AML-193 (cell line): ENCODE measurements at regions not wholly inside any gene's neighbourhood (a gene's known extent, or its start where the extent isn't known, plus 50 kb on each side); places are given as distances from the start of the nearest gene placed in this dataset.

Source experiments
- DNase-seq, 2 experiments: peaks; one replicate each; lab custom pipeline; 2025; lab: John Stamatoyannopoulos, UW

GRCh38 chr16:86683441-86684194, 105.3 kb downstream of the FOXL1 start:
- DNase-seq: no peak

DNA sequence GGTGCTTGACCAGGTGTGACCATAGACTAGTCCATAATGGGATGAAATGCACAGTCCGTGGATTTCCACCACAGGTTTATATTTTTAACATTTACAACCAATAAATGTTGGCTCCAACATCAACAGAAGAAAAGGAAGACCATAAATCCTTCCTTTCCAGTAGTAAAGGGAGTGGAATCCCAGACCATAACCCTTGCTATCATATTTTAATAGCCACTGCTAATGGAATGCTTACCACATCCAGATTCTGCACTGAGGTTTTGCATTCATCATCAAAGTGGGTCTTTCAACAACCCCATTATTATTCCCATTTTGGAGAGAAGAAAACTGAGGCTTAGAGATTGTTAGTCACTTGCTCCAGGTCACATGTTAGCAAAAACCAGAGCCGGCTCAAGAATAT, 106.7 kb downstream of the FOXL1 start:
- DNase-seq: no peak

DNA sequence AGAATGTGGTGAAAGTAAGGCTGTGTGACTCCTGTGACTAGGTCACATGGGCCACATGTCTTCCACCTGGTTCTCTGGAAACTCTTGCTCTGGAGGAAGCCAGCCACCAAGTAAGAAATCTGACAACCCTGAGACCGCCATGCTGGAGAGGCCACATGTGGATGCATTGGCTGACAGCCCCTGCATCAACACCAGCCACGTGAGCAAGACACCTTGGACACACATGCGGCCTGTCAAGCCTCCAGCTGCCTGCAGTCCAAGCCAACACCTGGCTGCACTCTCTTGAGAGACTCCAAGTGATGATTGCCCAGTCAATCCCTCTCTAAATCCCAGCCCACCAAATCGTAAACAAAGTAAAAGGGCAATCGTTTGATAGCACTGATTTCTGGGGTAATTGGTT, 112.6 kb downstream of the FOXL1 start:
- DNase-seq: no peak

DNA sequence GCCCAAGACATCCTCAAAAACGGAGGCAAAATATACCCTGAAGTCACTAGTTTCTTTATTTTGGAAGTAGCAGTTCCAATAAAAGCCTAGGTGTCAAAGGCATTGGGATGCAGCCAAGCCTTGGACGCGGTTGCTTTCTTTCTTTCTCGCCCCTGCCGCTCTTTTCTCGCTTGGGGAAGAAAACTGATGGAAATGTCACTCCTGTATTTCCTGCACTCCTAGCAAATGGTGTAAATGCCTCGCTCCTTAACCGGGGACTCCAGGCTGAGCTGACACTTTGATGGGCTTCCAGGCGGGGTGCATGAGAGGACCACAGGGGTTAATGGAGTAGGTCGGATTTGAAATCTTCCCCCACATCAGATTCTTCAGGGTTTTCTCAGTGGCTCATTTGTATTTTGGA, 114.1 kb downstream of the FOXL1 start:
- no peak for DNase-seq

GRCh38 chr16:86693033-86693432, 114.7 kb downstream of the FOXL1 start:
- DNase-seq: no peak

DNA sequence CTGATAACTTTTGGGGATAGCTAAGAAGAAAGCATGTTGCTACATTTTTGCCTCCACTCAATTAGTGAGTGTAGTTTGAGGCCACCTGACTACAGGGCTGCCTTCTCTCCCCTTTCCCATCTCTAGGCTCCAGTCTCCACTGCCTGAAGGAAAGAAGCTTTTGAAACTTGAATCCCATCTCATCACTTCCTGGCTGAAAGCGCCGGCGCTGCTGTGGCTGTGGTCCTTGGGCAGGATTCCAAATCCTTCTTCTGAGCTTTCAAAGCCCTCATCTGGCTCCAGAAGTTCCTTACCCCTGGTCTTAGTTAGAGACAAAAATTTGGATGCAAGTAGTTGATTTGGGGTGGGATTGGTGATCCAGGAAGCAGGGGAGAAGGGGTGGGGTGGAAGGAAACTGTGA, 119.4 kb downstream of the FOXL1 start:
- no peak for DNase-seq

DNA sequence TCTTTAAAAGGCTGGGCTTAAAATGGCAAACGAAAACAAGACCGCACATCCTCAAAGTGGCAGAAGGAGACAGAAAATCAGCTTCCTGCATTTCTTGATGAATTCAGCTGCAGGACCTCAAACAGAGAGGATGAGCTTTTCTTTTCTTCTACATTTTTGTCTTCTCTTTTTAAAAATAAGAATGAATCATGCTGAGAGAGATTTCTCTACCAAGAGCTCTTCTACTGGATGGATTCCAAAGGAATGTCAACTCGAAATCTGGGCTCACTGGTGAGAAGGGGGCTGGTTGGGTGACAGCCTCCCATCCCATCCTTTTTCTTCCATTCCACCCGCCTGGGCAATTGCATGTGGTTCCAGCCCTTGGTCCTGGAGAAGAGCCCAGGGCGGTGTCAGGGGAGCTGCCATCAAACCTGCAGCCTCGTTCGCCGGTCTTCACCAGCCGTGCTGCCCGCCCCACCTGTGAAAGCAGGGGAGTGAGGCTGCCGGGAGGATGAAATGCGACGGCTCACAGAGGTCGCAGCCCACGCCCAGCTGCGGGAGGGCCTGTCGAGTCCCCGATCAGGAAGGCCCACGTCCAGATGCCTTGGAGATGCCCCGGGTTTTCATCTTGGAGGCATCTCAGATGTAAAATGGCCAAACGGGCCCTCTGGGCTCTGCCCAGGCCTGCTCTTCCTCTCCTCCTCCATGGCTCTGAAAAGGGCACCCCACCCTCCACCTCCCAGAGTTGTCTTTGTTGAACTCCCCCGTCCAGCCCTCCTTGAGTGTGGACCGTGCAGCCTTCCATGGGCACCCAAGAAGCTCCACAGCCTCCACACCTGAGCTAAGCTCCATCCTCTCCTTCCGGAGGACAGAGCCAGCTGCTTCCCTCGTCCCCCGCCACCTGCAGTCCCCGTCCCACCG, 121.9 kb downstream of the FOXL1 start:
- DNase-seq: no peak

- no peak for DNase-seq
Observed at GRCh38 chr16:86701286-86701975, 123.1 kb downstream of the FOXL1 start.

DNA sequence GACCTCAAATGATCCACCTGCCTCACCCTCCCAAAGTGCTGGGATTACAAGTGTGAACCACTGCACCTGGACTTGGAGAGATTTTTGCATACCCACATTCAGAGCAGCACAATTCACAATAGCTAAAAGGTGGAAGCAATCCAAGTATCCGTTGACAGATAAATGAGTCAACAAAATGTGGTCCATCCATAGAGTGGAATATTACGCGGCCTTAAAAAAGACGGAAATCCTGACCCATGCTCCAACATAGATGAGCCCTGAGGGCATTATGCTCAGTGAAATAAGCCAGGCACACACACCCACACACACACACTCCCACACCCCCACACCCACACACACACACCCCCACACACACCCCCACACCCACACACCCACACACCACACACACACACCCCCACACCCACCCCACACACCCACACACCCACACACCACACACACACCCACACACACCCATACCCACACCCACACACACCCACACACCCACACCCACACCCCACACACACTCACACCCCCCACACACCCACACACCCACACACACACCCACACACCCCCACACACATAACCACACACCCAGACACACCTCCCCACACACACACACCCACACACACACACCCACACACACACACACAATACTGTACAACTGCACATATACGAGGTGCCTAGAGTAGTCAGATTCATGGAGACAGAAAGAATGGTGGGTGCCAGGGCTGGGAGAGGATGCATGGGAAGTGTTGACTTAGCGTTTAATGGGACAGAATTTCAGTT, 124.7 kb downstream of the FOXL1 start:
- no peak for DNase-seq

DNA sequence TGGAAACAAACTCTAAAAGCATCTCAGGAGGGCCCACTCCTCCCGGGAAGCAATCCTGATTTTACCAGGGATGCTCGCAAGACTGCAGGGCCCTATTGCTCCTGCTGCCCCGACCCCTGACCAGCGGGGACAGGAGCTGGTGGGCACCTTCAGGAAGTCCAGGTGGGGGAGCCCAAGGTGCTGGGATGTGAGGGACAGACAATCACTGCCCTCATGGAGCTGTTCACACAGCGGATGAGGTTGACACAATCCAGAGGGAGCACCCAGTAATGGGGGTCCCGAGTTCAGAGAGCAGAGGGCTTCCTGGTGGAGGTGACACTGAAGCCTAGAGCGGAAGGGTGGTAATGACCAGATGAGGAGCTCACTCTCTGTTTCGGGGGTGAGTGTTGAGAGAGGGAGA, 126.2 kb downstream of the FOXL1 start:
- DNase-seq: no peak

GRCh38 chr16:86706726-86707125, 128.4 kb downstream of the FOXL1 start:
- no peak for DNase-seq

GRCh38 chr16:86707171-86707570, 128.8 kb downstream of the FOXL1 start:
- no peak for DNase-seq

- no peak for DNase-seq
Observed at GRCh38 chr16:86707581-86707980, 129.2 kb downstream of the FOXL1 start.

- DNase-seq: no peak
Observed at GRCh38 chr16:86708431-86708830, 130.1 kb downstream of the FOXL1 start.

DNA sequence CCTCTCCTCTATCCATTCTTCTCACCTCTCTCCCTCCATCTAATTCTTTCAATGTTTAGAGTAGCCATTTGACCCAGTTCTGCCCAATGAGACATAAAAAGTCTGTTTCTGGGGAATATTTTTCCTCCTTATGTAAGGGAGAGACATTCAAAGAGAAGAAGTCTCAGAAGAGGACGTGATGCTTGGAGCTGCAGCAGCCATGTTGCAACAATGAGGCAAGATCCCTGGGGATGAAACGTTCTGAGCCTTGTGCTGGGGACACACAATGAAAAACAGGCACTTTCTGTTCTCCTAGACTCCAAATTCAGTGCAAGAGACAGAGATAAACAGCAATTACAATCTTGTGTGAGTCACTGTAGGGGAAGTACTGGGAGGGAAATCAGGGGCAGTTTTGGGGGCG, 130.8 kb downstream of the FOXL1 start:
- no peak for DNase-seq

DNA sequence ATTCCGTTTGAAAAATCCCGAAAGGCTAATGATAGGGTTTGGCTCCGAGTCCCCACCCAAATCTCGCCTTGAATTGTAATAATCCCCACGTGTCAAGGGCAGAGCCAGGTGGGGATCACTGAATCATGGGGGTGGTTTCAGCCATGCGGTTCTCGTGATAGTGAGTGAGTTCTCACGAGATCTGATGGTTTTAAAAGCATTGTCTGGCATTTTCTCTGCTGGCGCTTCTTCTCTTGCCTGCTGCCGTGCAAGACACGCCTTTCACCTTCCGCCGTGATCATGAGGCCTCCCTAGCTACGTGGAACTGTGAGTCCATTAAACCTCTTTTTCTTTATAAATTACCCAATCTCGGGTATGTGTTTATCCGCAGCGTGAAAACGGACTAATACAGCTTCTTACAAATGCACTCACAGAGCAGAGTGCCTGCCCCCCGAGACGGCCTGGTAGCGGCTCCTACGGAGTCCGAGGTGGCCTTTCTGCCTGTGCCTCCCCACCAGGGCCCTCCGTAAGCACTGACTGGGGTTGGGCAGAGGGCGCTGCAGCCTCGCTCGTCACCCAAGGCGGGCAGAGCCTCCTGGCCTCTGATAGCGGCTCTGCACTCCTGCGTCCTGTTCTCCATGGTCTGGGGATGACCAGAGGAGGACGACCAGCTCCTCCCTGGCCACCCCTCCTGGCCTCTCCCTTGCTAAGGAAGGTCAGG, 131.7 kb downstream of the FOXL1 start:
- no peak for DNase-seq

DNA sequence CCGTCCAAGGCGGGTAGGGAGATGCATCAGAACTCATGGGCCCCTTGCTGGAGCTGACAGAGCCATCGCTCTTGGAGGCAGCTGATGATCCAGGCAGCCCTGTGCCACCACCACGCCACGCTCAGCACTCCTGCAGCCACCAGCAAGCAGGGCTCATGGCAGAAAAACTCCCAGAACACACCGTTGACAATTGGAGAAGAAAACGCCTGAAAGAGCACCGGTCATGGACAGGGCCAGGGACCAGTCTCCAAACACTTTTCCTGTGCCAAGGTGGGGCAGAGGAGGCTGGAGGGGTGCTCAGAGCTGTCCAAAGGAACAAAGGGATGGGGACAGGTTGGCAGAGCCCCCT, 132.2 kb downstream of the FOXL1 start:
- no peak for DNase-seq

DNA sequence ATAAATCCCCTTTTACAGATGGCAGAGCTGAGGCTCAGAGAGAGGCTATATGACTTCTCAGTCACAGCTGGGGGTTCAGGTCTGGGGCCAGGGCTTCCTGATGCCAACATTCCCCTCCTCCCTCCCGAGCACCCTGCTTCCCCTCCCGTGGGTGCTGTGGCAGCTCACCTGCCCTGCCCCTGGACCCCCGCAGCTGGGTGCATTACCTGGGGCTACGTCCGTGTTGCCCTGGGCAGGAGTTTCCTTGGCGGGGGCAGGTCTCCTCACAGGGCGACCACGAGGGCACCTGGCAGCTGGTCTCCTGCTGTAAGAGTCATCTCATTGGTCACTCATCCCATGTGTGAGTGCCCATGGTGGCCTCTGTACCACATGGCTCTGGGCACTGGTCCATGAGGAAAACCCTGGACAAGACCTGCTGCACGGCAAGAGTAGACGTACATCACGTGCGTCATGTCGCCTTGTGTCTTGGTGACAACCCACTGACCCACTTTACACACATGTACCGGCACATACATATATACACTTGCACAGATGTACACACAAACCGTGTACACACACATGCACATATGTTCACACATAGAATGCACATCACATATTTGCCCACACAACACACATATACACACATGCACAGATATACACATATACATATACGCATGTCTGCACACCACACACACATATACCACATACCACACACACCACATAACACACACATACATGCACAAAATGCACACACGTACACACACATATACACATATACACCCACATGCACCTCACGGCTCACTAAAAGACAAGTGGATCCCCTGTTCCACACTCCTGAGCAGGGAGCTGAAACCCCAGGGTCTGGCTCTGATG, 134.0 kb downstream of the FOXL1 start:
- DNase-seq: no peak

- no peak for DNase-seq
Observed at GRCh38 chr16:86713021-86713631, 134.8 kb downstream of the FOXL1 start.

- no peak for DNase-seq
Observed at GRCh38 chr16:86714166-86714565, 135.8 kb downstream of the FOXL1 start.
